ENCODE measurements at regions not wholly inside any gene's neighbourhood (a gene's known extent, or its start where the extent isn't known, plus 50 kb on each side); places are given as distances from the start of the nearest gene placed in this dataset.

- no peak for TF ChIP-seq POLR2AphosphoS5 (IDR thresholded peaks at IDR 0.05; ENCODE audit: low read depth, low read length)
- no peak for TF ChIP-seq BACH1 (IDR thresholded peaks at IDR 0.05; ENCODE audit: low read length)
- TF ChIP-seq SP1 (IDR thresholded peaks at IDR 0.05; ENCODE audit: low read depth, low read length), result no peak
- TF ChIP-seq EZH2 (IDR thresholded peaks at IDR 0.05; ENCODE audit: low read depth, low read length, severe bottlenecking), result no peak
- TF ChIP-seq CHD1 (IDR thresholded peaks at IDR 0.05; ENCODE audit: low read depth, low read length), result no peak
- no peak for TF ChIP-seq HDAC2 (IDR thresholded peaks at IDR 0.05; ENCODE audit: borderline replicate concordance in 1 of 2, low read depth in 2 of 2, low read length in 2 of 2)
- TF ChIP-seq USF2 (IDR thresholded peaks at IDR 0.05; ENCODE audit: low read length), result no peak
- TF ChIP-seq POLR2A (IDR thresholded peaks at IDR 0.05; ENCODE audit: control extremely low read depth in 1 of 2, low read depth in 2 of 2, low read length in 2 of 2), result no peak
- TF ChIP-seq CTCF (IDR thresholded peaks at IDR 0.05; ENCODE audit: control extremely low read depth in 1 of 3, insufficient read depth in 1 of 3, low read depth in 1 of 3, low read length in 3 of 3), result no peak
- no peak for TF ChIP-seq EP300 (IDR thresholded peaks at IDR 0.05; ENCODE audit: borderline replicate concordance in 1 of 2, low read depth in 2 of 2, low read length in 2 of 2)
Measured at GRCh38 chrX:139213241-139213709, 317.3 kb upstream of the F9 start.
